ENCODE measurements at regions not wholly inside any gene's neighbourhood (a gene's known extent, or its start where the extent isn't known, plus 50 kb on each side); places are given as distances from the start of the nearest gene placed in this dataset.

DNA sequence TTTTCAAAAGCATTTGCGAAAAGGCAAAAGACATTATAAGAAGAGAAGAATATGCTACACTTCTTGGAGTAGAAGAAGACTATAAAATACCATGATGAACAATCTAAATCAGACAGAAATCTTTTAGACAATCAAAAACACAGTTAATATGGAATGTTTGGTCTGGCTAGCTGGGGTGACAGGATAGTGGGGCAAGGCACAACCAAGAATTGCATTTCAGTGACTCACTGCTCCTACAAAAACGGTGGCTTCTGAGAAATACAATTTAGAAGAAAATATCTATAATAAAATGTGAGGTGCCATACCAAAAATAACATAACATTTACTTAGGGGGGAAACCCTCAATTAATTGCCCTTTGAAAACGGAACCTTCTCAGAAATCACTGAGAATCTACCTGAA lies 363.4 kb downstream of the NPR3 start:
- TF ChIP-seq, protein P1, sequence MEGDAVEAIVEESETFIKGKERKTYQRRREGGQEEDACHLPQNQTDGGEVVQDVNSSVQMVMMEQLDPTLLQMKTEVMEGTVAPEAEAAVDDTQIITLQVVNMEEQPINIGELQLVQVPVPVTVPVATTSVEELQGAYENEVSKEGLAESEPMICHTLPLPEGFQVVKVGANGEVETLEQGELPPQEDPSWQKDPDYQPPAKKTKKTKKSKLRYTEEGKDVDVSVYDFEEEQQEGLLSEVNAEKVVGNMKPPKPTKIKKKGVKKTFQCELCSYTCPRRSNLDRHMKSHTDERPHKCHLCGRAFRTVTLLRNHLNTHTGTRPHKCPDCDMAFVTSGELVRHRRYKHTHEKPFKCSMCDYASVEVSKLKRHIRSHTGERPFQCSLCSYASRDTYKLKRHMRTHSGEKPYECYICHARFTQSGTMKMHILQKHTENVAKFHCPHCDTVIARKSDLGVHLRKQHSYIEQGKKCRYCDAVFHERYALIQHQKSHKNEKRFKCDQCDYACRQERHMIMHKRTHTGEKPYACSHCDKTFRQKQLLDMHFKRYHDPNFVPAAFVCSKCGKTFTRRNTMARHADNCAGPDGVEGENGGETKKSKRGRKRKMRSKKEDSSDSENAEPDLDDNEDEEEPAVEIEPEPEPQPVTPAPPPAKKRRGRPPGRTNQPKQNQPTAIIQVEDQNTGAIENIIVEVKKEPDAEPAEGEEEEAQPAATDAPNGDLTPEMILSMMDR (IDR thresholded peaks at IDR 0.05; ENCODE audit: extremely low read depth in 1 of 2, insufficient read depth in 1 of 2, low read depth in 1 of 2, low read length in 2 of 2): no peak
- no peak for TF ChIP-seq POLR2A (IDR thresholded peaks at IDR 0.05; ENCODE audit: low read depth, low read length)
- TF ChIP-seq POLR2AphosphoS5 (IDR thresholded peaks at IDR 0.05; ENCODE audit: insufficient read depth, low read depth, low read length): no peak
- no peak for TF ChIP-seq MYC (IDR thresholded peaks at IDR 0.05; ENCODE audit: low read depth, low read length)

Measured in endothelial cell of umbilical vein (primary cell).